Activated CD4-positive, alpha-beta T cell treated with anti-CD3 and anti-CD28 coated beads for 48 hours (primary cell): ENCODE measurements at regions not wholly inside any gene's neighbourhood (a gene's known extent, or its start where the extent isn't known, plus 50 kb on each side); places are given as distances from the start of the nearest gene placed in this dataset.
"Not testable (repeated sequence)": the region's sequence is repeated elsewhere in the genome, so short reads cannot be mapped to it uniquely, and the experiment has no call there.

ENCODE experiments used
- DNase-seq: peaks from one replicate; pipeline ENCODE4 v3.0.0-alpha.2; 2020

GRCh38 chr1:34371179-34371578, 194.5 kb downstream of the C1orf94 start:
- DNase-seq, result not testable (repeated sequence)

GRCh38 chr1:34371829-34372532, 195.3 kb downstream of the C1orf94 start:
- no peak for DNase-seq

GRCh38 chr1:34372891-34373290, 196.2 kb downstream of the C1orf94 start:
- no peak for DNase-seq

- no peak for DNase-seq
These were observed 197.2 kb downstream of the C1orf94 start for GRCh38 chr1:34373912-34374311.

- DNase-seq, result no peak
These were observed 199.8 kb downstream of the C1orf94 start for GRCh38 chr1:34376531-34376930.

- no peak for DNase-seq
These were observed 202.5 kb downstream of the C1orf94 start for GRCh38 chr1:34378968-34379856.

GRCh38 chr1:34379911-34380310, 203.2 kb downstream of the C1orf94 start:
- DNase-seq, result no peak

- no peak for DNase-seq
These were observed 203.9 kb downstream of the C1orf94 start for GRCh38 chr1:34380526-34381124.

- DNase-seq, result no peak
These were observed 213.3 kb downstream of the C1orf94 start for GRCh38 chr1:34389974-34390373.

GRCh38 chr1:34396042-34396441, 219.3 kb downstream of the C1orf94 start:
- DNase-seq, result no peak

- no peak for DNase-seq
These were observed 221.7 kb downstream of the C1orf94 start for GRCh38 chr1:34398241-34398915.

GRCh38 chr1:34398916-34399275, 222.2 kb downstream of the C1orf94 start:
- DNase-seq, result no peak

- no peak for DNase-seq
These were observed 224.0 kb downstream of the C1orf94 start for GRCh38 chr1:34400675-34401074.

GRCh38 chr1:34403156-34403555, 226.4 kb downstream of the C1orf94 start:
- DNase-seq, result no peak

GRCh38 chr1:34404804-34405203, 228.1 kb downstream of the C1orf94 start:
- no peak for DNase-seq

GRCh38 chr1:34405266-34405959, 228.7 kb downstream of the C1orf94 start:
- no peak for DNase-seq

- DNase-seq, result no peak
These were observed 229.7 kb downstream of the C1orf94 start for GRCh38 chr1:34406377-34406776.

GRCh38 chr1:34406833-34407539, 230.3 kb downstream of the C1orf94 start:
- DNase-seq, result no peak

- no peak for DNase-seq
These were observed 231.3 kb downstream of the C1orf94 start for GRCh38 chr1:34408011-34408410.

- no peak for DNase-seq
These were observed 233.1 kb downstream of the C1orf94 start for GRCh38 chr1:34409689-34410229.

- no peak for DNase-seq
These were observed 236.1 kb downstream of the C1orf94 start for GRCh38 chr1:34412598-34413370.
